ENCODE measurements at regions not wholly inside any gene's neighbourhood (a gene's known extent, or its start where the extent isn't known, plus 50 kb on each side); places are given as distances from the start of the nearest gene placed in this dataset.
A peak's percentile ranks its signal among the peaks of the same experiment; 100 is the strongest.

DNA sequence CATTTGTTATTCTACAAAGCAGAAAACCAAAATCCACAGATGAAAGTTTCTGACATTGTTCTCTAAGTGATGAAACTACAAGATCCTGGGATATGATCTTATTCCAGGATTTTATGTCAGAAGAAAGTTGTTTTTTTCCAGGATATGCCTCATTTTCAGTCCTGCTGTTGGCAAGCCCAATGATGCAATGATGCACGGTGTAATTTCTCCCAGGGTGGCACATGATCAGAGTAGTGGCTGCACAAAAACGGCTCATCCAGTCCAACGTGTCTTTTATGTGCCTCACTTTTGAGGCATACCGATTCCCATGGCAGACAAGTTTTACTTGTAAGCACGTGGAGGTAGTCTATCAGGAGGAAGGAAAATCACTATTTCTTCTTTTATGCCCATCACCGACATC, 302.3 kb upstream of the JAG1 start:
- DNase-seq (ENCODE audit: low read depth), result no peak
- H3K79me2 ChIP-seq (ENCODE audit: insufficient read depth, low read length), result no peaks in the 10 kb centered on the region
- no peaks in the 10 kb centered on the region for H3K36me3 ChIP-seq (ENCODE audit: insufficient read depth, low read length)
- TF ChIP-seq CTCF (IDR thresholded peaks at IDR 0.05; ENCODE audit: insufficient read depth, low read depth, low read length) (no peak), EZH2 (IDR thresholded peaks at IDR 0.05; ENCODE audit: insufficient read depth, low read length) (no peak)
- Mint-ChIP-seq H3K4me1 (ENCODE audit: low read depth, unreplicated experiment) (peaks cover 10% of the 10 kb centered on the region), H3K27ac (ENCODE audit: unreplicated experiment) (no peak overlapping the region), H3K36me3 (ENCODE audit: low read depth, unreplicated experiment) (no peaks in the 10 kb centered on the region), H3K27me3 (ENCODE audit: low read depth, unreplicated experiment) (no peaks in the 10 kb centered on the region), H3K9me3 (ENCODE audit: unreplicated experiment) (peaks cover 10% of the 10 kb centered on the region), H3K4me3 (ENCODE audit: unreplicated experiment) (no peak overlapping the region)
- H3K4me2 ChIP-seq (ENCODE audit: low read length), result no peak overlapping the region
- FAIRE-seq, result no peak
- H3K4me3 ChIP-seq (ENCODE audit: insufficient read depth, low read depth, low read length), result no peak overlapping the region
- no peak overlapping the region for H3K27ac ChIP-seq (ENCODE audit: low read depth, low read length)
- H3K9ac ChIP-seq (ENCODE audit: low read length), result no peak overlapping the region
- no peaks in the 10 kb centered on the region for H4K20me1 ChIP-seq (ENCODE audit: insufficient read depth, low read length)
- H3K9me3 ChIP-seq (ENCODE audit: insufficient read depth, low read depth, low read length), result no peaks in the 10 kb centered on the region
- H2AFZ ChIP-seq (ENCODE audit: low read depth, low read length), result no peak overlapping the region
- no peaks in the 10 kb centered on the region for H3K4me1 ChIP-seq (ENCODE audit: insufficient read depth, low read length)
- no peaks in the 10 kb centered on the region for H3K27me3 ChIP-seq (ENCODE audit: insufficient read depth, low read length)

GRCh38 chr20:10978019-10978702, 304.4 kb upstream of the JAG1 start:
- Mint-ChIP-seq H3K27ac (ENCODE audit: unreplicated experiment) (no peak overlapping the region), H3K36me3 (ENCODE audit: low read depth, unreplicated experiment) (no peaks in the 10 kb centered on the region), H3K4me3 (ENCODE audit: unreplicated experiment) (peak overlapping the region; percentile 46), H3K27me3 (ENCODE audit: low read depth, unreplicated experiment) (no peaks in the 10 kb centered on the region), H3K4me1 (ENCODE audit: low read depth, unreplicated experiment) (peaks cover 25% of the 10 kb centered on the region), H3K9me3 (ENCODE audit: unreplicated experiment) (peaks cover 3% of the 10 kb centered on the region)
- Histone ChIP-seq H3K4me3 (ENCODE audit: insufficient read depth, low read depth, low read length) (no peak overlapping the region), H3K4me2 (ENCODE audit: low read length) (no peak overlapping the region), H3K9me3 (ENCODE audit: insufficient read depth, low read depth, low read length) (no peaks in the 10 kb centered on the region), H3K36me3 (ENCODE audit: insufficient read depth, low read length) (no peaks in the 10 kb centered on the region), H3K79me2 (ENCODE audit: insufficient read depth, low read length) (no peaks in the 10 kb centered on the region), H3K4me1 (ENCODE audit: insufficient read depth, low read length) (peaks cover 4% of the 10 kb centered on the region), H3K27ac (ENCODE audit: low read depth, low read length) (no peak overlapping the region), H3K27me3 (ENCODE audit: insufficient read depth, low read length) (no peaks in the 10 kb centered on the region), H2AFZ (ENCODE audit: low read depth, low read length) (no peak overlapping the region), H3K9ac (ENCODE audit: low read length) (no peak overlapping the region), H4K20me1 (ENCODE audit: insufficient read depth, low read length) (no peaks in the 10 kb centered on the region)
- DNase-seq (ENCODE audit: low read depth), result no peak
- FAIRE-seq, result no peak
- TF ChIP-seq EZH2 (IDR thresholded peaks at IDR 0.05; ENCODE audit: insufficient read depth, low read length) (no peak), CTCF (IDR thresholded peaks at IDR 0.05; ENCODE audit: insufficient read depth, low read depth, low read length) (no peak)

DNA sequence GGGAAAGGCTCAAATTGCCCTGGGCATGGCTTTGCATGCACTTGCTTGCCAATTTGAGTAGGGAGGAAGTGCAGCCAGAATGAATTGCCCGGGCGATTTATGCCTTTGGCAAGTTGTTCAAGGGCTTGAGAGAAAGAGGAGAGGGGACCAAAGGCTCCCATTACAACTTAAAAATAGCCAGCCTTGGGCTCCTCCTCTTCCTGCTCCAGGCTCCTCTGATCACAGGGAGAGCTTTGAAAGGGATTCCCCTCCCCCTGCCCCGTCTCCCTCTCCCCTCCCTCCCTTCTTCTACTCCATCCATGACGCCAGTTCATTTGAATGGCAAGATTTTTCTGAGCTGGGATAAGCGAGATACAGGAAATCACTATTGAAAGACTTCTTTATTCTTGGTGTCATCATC, 304.9 kb upstream of the JAG1 start:
- H3K4me1 Mint-ChIP-seq (ENCODE audit: low read depth, unreplicated experiment), result peaks cover 29% of the 10 kb centered on the region
- H3K27ac Mint-ChIP-seq (ENCODE audit: unreplicated experiment), result no peak overlapping the region
- Histone ChIP-seq H3K4me3 (ENCODE audit: insufficient read depth, low read depth, low read length) (no peak overlapping the region), H3K4me1 (ENCODE audit: insufficient read depth, low read length) (peaks cover 4% of the 10 kb centered on the region), H3K27ac (ENCODE audit: low read depth, low read length) (no peak overlapping the region), H4K20me1 (ENCODE audit: insufficient read depth, low read length) (no peaks in the 10 kb centered on the region), H3K9me3 (ENCODE audit: insufficient read depth, low read depth, low read length) (no peaks in the 10 kb centered on the region), H3K27me3 (ENCODE audit: insufficient read depth, low read length) (no peaks in the 10 kb centered on the region), H3K9ac (ENCODE audit: low read length) (no peak overlapping the region), H3K4me2 (ENCODE audit: low read length) (no peak overlapping the region), H3K36me3 (ENCODE audit: insufficient read depth, low read length) (no peaks in the 10 kb centered on the region), H3K79me2 (ENCODE audit: insufficient read depth, low read length) (no peaks in the 10 kb centered on the region), H2AFZ (ENCODE audit: low read depth, low read length) (no peak overlapping the region)
- no peaks in the 10 kb centered on the region for H3K27me3 Mint-ChIP-seq (ENCODE audit: low read depth, unreplicated experiment)
- TF ChIP-seq EZH2 (IDR thresholded peaks at IDR 0.05; ENCODE audit: insufficient read depth, low read length) (no peak), CTCF (IDR thresholded peaks at IDR 0.05; ENCODE audit: insufficient read depth, low read depth, low read length) (no peak)
- no peak overlapping the region for H3K4me3 Mint-ChIP-seq (ENCODE audit: unreplicated experiment)
- peaks cover 3% of the 10 kb centered on the region for H3K9me3 Mint-ChIP-seq (ENCODE audit: unreplicated experiment)
- no peak for FAIRE-seq
- DNase-seq (ENCODE audit: low read depth), result no peak
- H3K36me3 Mint-ChIP-seq (ENCODE audit: low read depth, unreplicated experiment), result no peaks in the 10 kb centered on the region
